Thyroid gland (tissue), 4 donors: ENCODE measurements at regions not wholly inside any gene's neighbourhood (a gene's known extent, or its start where the extent isn't known, plus 50 kb on each side); places are given as distances from the start of the nearest gene placed in this dataset.

Experiments used
- CTCF ChIP-seq, 6 experiments: fragments of 200-600 bp in 3 of 6; fragments of 450-650 bp in 3 of 6; sonication (generic) in 3 of 6; IDR thresholded peaks; one replicate each; pipeline ENCODE4 v1.5.1; 2016 to 2019; ENCODE audit warnings: antibody characterized with exemption in 6 of 6, mild to moderate bottlenecking in 2 of 6, inconsistent platforms in 1 of 6, moderate library complexity in 1 of 6
- POLR2A ChIP-seq, 2 donors: fragments of 450-650 bp; IDR thresholded peaks; one replicate each; pipeline ENCODE4 v1.6.1; 2017; ENCODE audit warnings: antibody characterized with exemption in 2 of 2, mild to moderate bottlenecking in 2 of 2, moderate library complexity in 1 of 2

- no peak for TF ChIP-seq POLR2A (IDR thresholded peaks at IDR 0.05)
- TF ChIP-seq CTCF (IDR thresholded peaks at IDR 0.05) = no peak
Measured at GRCh38 chr14:38412654-38413053, 156.8 kb upstream of the CLEC14A start.
